Astrocyte (in vitro differentiated cells and primary cell): ENCODE measurements at regions not wholly inside any gene's neighbourhood (a gene's known extent, or its start where the extent isn't known, plus 50 kb on each side); places are given as distances from the start of the nearest gene placed in this dataset.

Source experiments
- DNase-seq: peaks from one replicate; pipeline ENCODE4 v3.0.0-alpha.2; 2010; ENCODE audit warnings: low read depth
- FAIRE-seq: peaks from 2 replicates; lab custom pipeline; 2011; peaks lifted over from hg19 to GRCh38; lab: Jason Lieb, UNC
- H2AFZ ChIP-seq: 2 replicates; pipeline ENCODE4 v1.6.0; 2012; ENCODE audit warnings: low read depth, low read length, inconsistent platforms
- H3K27ac ChIP-seq: 2 replicates; pipeline ENCODE4 v1.5.1; 2011; ENCODE audit warnings: low read depth, low read length, inconsistent platforms
- H3K27me3 ChIP-seq: 2 replicates; pipeline ENCODE4 v1.6.0; 2011; ENCODE audit warnings: low read length, inconsistent platforms; ENCODE audit not compliant: insufficient read depth
- H3K36me3 ChIP-seq: 2 replicates; pipeline ENCODE4 v1.5.1; 2011; ENCODE audit warnings: low read length, inconsistent platforms; ENCODE audit not compliant: insufficient read depth
- H3K4me1 ChIP-seq: 2 replicates; pipeline ENCODE4 v1.5.1; 2011; ENCODE audit warnings: low read length, inconsistent platforms; ENCODE audit not compliant: insufficient read depth
- H3K4me2 ChIP-seq: 2 replicates; pipeline ENCODE4 v1.6.0; 2012; ENCODE audit warnings: low read length, inconsistent platforms
- H3K4me3 ChIP-seq: 2 replicates; pipeline ENCODE4 v1.5.1; 2011; ENCODE audit warnings: low read depth, mild to moderate bottlenecking, low read length, inconsistent platforms; ENCODE audit not compliant: insufficient read depth
- H3K79me2 ChIP-seq: 2 replicates; pipeline ENCODE4 v1.6.0; 2012; ENCODE audit warnings: mild to moderate bottlenecking, low read length, inconsistent platforms; ENCODE audit not compliant: insufficient read depth
- H3K9ac ChIP-seq: 2 replicates; pipeline ENCODE4 v1.6.0; 2012; ENCODE audit warnings: mild to moderate bottlenecking, low read length, inconsistent platforms
- H3K9me3 ChIP-seq: 2 replicates; pipeline ENCODE4 v1.5.1; 2012; ENCODE audit warnings: low read depth, mild to moderate bottlenecking, low read length, inconsistent platforms; ENCODE audit not compliant: insufficient read depth
- H4K20me1 ChIP-seq: 2 replicates; pipeline ENCODE4 v1.6.0; 2012; ENCODE audit warnings: low read length, inconsistent platforms; ENCODE audit not compliant: insufficient read depth
- H3K27ac Mint-ChIP-seq: one replicate; pipeline ENCODE4 v1.8.0; 2021; ENCODE audit warnings: mild to moderate bottlenecking, mixed read lengths; ENCODE audit not compliant: unreplicated experiment
- H3K27me3 Mint-ChIP-seq: one replicate; pipeline ENCODE4 v1.8.0; 2021; ENCODE audit warnings: low read depth, mixed read lengths; ENCODE audit not compliant: unreplicated experiment
- H3K36me3 Mint-ChIP-seq: one replicate; pipeline ENCODE4 v1.8.0; 2021; ENCODE audit warnings: low read depth, mixed read lengths; ENCODE audit not compliant: unreplicated experiment
- H3K4me1 Mint-ChIP-seq: one replicate; pipeline ENCODE4 v1.8.0; 2021; ENCODE audit warnings: low read depth, mixed read lengths; ENCODE audit not compliant: unreplicated experiment
- H3K4me3 Mint-ChIP-seq: one replicate; pipeline ENCODE4 v1.8.0; 2021; ENCODE audit warnings: mild to moderate bottlenecking, moderate library complexity, mixed read lengths; ENCODE audit not compliant: unreplicated experiment
- H3K9me3 Mint-ChIP-seq: one replicate; pipeline ENCODE4 v1.8.0; 2021; ENCODE audit warnings: mild to moderate bottlenecking, mixed read lengths; ENCODE audit not compliant: unreplicated experiment
- CTCF ChIP-seq: IDR thresholded peaks from 2 replicates; pipeline ENCODE4 v1.5.1; 2011; ENCODE audit warnings: low read depth, mild to moderate bottlenecking, inconsistent platforms, low read length, moderate library complexity; ENCODE audit not compliant: insufficient read depth
- EZH2 ChIP-seq: IDR thresholded peaks from 2 replicates; pipeline ENCODE4 v1.6.1; 2012; ENCODE audit warnings: mild to moderate bottlenecking, low read length, inconsistent platforms; ENCODE audit not compliant: insufficient read depth

GRCh38 chr5:3198074-3198449 lies 397.6 kb upstream of the IRX1 start:
- Mint-ChIP-seq H3K9me3 (peaks cover 2% of the 10 kb centered on the region), H3K27ac (peak overlapping the region; percentile 19), H3K36me3 (no peaks in the 10 kb centered on the region), H3K27me3 (peaks cover 60% of the 10 kb centered on the region), H3K4me1 (peaks cover 6% of the 10 kb centered on the region), H3K4me3 (peak overlapping the region; percentile 67)
- Histone ChIP-seq H3K9ac (no peak overlapping the region), H2AFZ (no peak overlapping the region), H3K79me2 (no peaks in the 10 kb centered on the region), H3K4me1 (no peaks in the 10 kb centered on the region), H3K27me3 (peaks cover 2% of the 10 kb centered on the region), H3K27ac (no peak overlapping the region), H3K36me3 (no peaks in the 10 kb centered on the region), H3K4me2 (peak overlapping the region; percentile 78), H4K20me1 (no peaks in the 10 kb centered on the region), H3K4me3 (peak overlapping the region; percentile 40), H3K9me3 (no peaks in the 10 kb centered on the region)
- TF ChIP-seq CTCF (no peak), EZH2 (no peak)
- FAIRE-seq (no peak), DNase-seq (no peak)

GRCh38 chr5:3197304-3198073 lies 398.1 kb upstream of the IRX1 start:
- Histone ChIP-seq H3K4me1 (no peaks in the 10 kb centered on the region), H3K9me3 (no peaks in the 10 kb centered on the region), H3K4me3 (peak overlapping the region; percentile 40), H3K4me2 (peak overlapping the region; percentile 78), H3K36me3 (no peaks in the 10 kb centered on the region), H3K27me3 (peaks cover 2% of the 10 kb centered on the region), H3K79me2 (no peaks in the 10 kb centered on the region), H4K20me1 (no peaks in the 10 kb centered on the region), H2AFZ (peak overlapping the region; percentile 55), H3K27ac (no peak overlapping the region), H3K9ac (peak overlapping the region; percentile 16)
- Mint-ChIP-seq H3K27me3 (peaks cover 56% of the 10 kb centered on the region), H3K9me3 (no peaks in the 10 kb centered on the region), H3K27ac (no peak overlapping the region), H3K4me1 (peaks cover 6% of the 10 kb centered on the region), H3K36me3 (no peaks in the 10 kb centered on the region), H3K4me3 (peak overlapping the region; percentile 67)
- no peak for FAIRE-seq
- DNase-seq: no peak
- TF ChIP-seq EZH2 (no peak), CTCF (no peak)

GRCh38 chr5:3195994-3196393 lies 399.6 kb upstream of the IRX1 start:
- no peak overlapping the region for H2AFZ ChIP-seq
- H3K9ac ChIP-seq: no peak overlapping the region
- H3K9me3 ChIP-seq: no peaks in the 10 kb centered on the region
- Mint-ChIP-seq H3K27me3 (peaks cover 49% of the 10 kb centered on the region), H3K36me3 (no peaks in the 10 kb centered on the region), H3K4me1 (peaks cover 6% of the 10 kb centered on the region), H3K4me3 (no peak overlapping the region), H3K27ac (no peak overlapping the region), H3K9me3 (no peaks in the 10 kb centered on the region)
- FAIRE-seq (no peak), DNase-seq (no peak)
- H3K27me3 ChIP-seq: peaks cover 2% of the 10 kb centered on the region
- H4K20me1 ChIP-seq: no peaks in the 10 kb centered on the region
- no peaks in the 10 kb centered on the region for H3K36me3 ChIP-seq
- H3K27ac ChIP-seq: no peak overlapping the region
- TF ChIP-seq EZH2 (no peak), CTCF (no peak)
- H3K4me2 ChIP-seq: no peak overlapping the region
- H3K79me2 ChIP-seq: no peaks in the 10 kb centered on the region
- H3K4me3 ChIP-seq: no peak overlapping the region
- H3K4me1 ChIP-seq: no peaks in the 10 kb centered on the region
